CD14-positive monocyte (primary cell): ENCODE measurements at regions not wholly inside any gene's neighbourhood (a gene's known extent, or its start where the extent isn't known, plus 50 kb on each side); places are given as distances from the start of the nearest gene placed in this dataset.

Source experiments
- DNase-seq, 3 donors: peaks; one replicate each; pipeline ENCODE4 v3.0.0-alpha.2; 2011 to 2022
- H2AFZ ChIP-seq: 2 replicates; pipeline ENCODE4 v1.6.0; 2012; ENCODE audit warnings: mild to moderate bottlenecking, low read depth, low read length, inconsistent platforms; ENCODE audit not compliant: insufficient read depth, poor library complexity, severe bottlenecking
- H3K27ac ChIP-seq, 2 donors: 1 replicate in 1 of 2; 2 replicates in 1 of 2; pipeline ENCODE4 v1.5.1; 2012 to 2013; ENCODE audit warnings: low read length in 2 of 2, control low read depth in 1 of 2, inconsistent platforms in 1 of 2, low read depth in 1 of 2, mild to moderate bottlenecking in 1 of 2
- H3K27me3 ChIP-seq, 2 donors: one replicate each; pipeline versions ENCODE4 v1.6.0 to v1.6.1; 2011 to 2013; ENCODE audit warnings: low read length in 2 of 2; ENCODE audit not compliant: control insufficient read depth in 2 of 2, insufficient read depth in 2 of 2
- H3K36me3 ChIP-seq, 2 donors: replicated peaks in 1 of 2; 1 replicate in 1 of 2; 2 replicates in 1 of 2; pipeline versions ENCODE4 v1.5.1 to v1.6.1; 2012 to 2013; ENCODE audit warnings: low read length in 2 of 2, control low read depth in 1 of 2, inconsistent platforms in 1 of 2, mild to moderate bottlenecking in 1 of 2; ENCODE audit not compliant: insufficient read depth in 2 of 2, control insufficient read depth in 1 of 2
- H3K4me1 ChIP-seq, 2 donors: 1 replicate in 1 of 2; 2 replicates in 1 of 2; pipeline versions ENCODE4 v1.5.1 to v1.6.1; 2012 to 2013; ENCODE audit warnings: low read length in 2 of 2, control low read depth in 1 of 2, inconsistent platforms in 1 of 2, mild to moderate bottlenecking in 1 of 2, moderate library complexity in 1 of 2; ENCODE audit not compliant: insufficient read depth in 2 of 2, control insufficient read depth in 1 of 2
- H3K4me2 ChIP-seq: replicated peaks from 2 replicates; pipeline ENCODE3; 2012; ENCODE audit warnings: low read length, moderate library complexity, mild to moderate bottlenecking; ENCODE audit not compliant: poor library complexity, severe bottlenecking; ENCODE audit errors: extremely low read depth
- H3K4me3 ChIP-seq, 3 experiments: fragments of 200-600 bp in 1 of 3; sonication (generic) in 1 of 3; replicated peaks in 1 of 3; 1 replicate in 2 of 3; 2 replicates in 1 of 3; pipeline ENCODE4 v1.5.1; 2011 to 2013; ENCODE audit warnings: low read length in 3 of 3, mild to moderate bottlenecking in 3 of 3, control low read depth in 2 of 3, low read depth in 2 of 3, inconsistent platforms in 1 of 3, moderate library complexity in 1 of 3
- H3K79me2 ChIP-seq: 2 replicates; pipeline ENCODE4 v1.6.0; 2012; ENCODE audit warnings: mild to moderate bottlenecking, control low read depth, inconsistent platforms, low read length, moderate library complexity; ENCODE audit not compliant: insufficient read depth
- H3K9ac ChIP-seq: 2 replicates; pipeline ENCODE4 v1.6.0; 2017; ENCODE audit warnings: low read length, mild to moderate bottlenecking; ENCODE audit not compliant: insufficient read depth, poor library complexity, severe bottlenecking
- H3K9me3 ChIP-seq, 2 donors: replicated peaks in 1 of 2; 1 replicate in 1 of 2; 2 replicates in 1 of 2; pipeline versions ENCODE4 v1.5.1 to v1.6.1; 2012 to 2013; ENCODE audit warnings: low read length in 2 of 2, control low read depth in 1 of 2; ENCODE audit not compliant: control insufficient read depth in 1 of 2, insufficient read depth in 1 of 2
- H4K20me1 ChIP-seq: 2 replicates; pipeline ENCODE4 v1.6.0; 2012; ENCODE audit warnings: mild to moderate bottlenecking, low read length, control low read depth, moderate library complexity; ENCODE audit not compliant: insufficient read depth
- H3K27ac Mint-ChIP-seq, 7 donors: one replicate each; pipeline ENCODE4 v1.8.0; 2020; ENCODE audit warnings: mild to moderate bottlenecking in 7 of 7, mixed read lengths in 7 of 7, moderate library complexity in 6 of 7, inconsistent platforms in 2 of 7
- H3K27me3 Mint-ChIP-seq, 3 donors: one replicate each; pipeline ENCODE4 v1.8.0; 2021 to 2022; ENCODE audit warnings: low read depth in 3 of 3, mild to moderate bottlenecking in 3 of 3, mixed read lengths in 3 of 3, moderate library complexity in 3 of 3, inconsistent platforms in 1 of 3
- H3K36me3 Mint-ChIP-seq, 2 donors: one replicate each; pipeline ENCODE4 v1.8.0; 2020; ENCODE audit warnings: mixed read lengths in 2 of 2, inconsistent platforms in 1 of 2, mild to moderate bottlenecking in 1 of 2
- H3K4me1 Mint-ChIP-seq: one replicate; pipeline ENCODE4 v1.8.0; 2020; ENCODE audit warnings: mild to moderate bottlenecking, mixed read lengths
- H3K4me3 Mint-ChIP-seq, 2 donors: one replicate each; pipeline ENCODE4 v1.8.0; 2020; ENCODE audit warnings: mild to moderate bottlenecking in 2 of 2, mixed read lengths in 2 of 2, moderate library complexity in 1 of 2
- H3K9me3 Mint-ChIP-seq, 7 donors: one replicate each; pipeline ENCODE4 v1.8.0; 2020 to 2022; ENCODE audit warnings: mixed read lengths in 7 of 7, mild to moderate bottlenecking in 6 of 7, moderate library complexity in 6 of 7, inconsistent platforms in 2 of 7
- CTCF ChIP-seq: fragments of 200-600 bp; IDR thresholded peaks from one replicate; pipeline ENCODE4 v1.8.0; 2022; ENCODE audit warnings: antibody characterized with exemption, mild to moderate bottlenecking
- WGBS: methylation state at CpG from one replicate; pipeline ENCODE4 v1.1.5; 2013; ENCODE audit warnings: missing lambda C conversion rate; ENCODE audit not compliant: insufficient coverage; 5-methylcytosine and 5-hydroxymethylcytosine counted together
- intact Hi-C, 2 donors: fragments of 100-400 bp; cut with micrococcal nuclease; formaldehyde crosslinking; loops; one replicate each; pipeline versions ENCODE4 v1.15.0 to v1.15.1; 2023

DNA sequence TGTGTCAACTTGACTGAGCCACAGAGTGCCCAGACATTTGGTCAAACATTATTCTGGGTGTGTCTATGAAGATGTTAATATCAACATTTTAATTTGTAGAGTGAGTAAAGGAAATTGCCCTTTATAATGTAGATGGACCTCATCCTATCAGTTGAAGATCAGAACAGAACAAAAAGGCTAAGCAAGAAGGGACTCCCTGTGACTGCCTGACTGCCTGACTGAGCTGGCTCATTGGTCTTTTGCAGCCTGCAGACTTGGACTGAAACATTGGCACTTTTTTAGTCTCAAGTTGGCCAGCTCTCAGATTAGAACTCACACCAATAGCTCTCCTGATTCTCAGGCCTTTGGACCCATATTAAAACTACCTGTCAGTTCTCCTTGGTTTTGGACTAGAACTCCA lies 600.4 kb upstream of the SLITRK6 start:
- no peak overlapping the region for H2AFZ ChIP-seq
- Mint-ChIP-seq H3K4me1 (no peaks in the 10 kb centered on the region), H3K27me3 (no peaks in the 10 kb centered on the region), H3K27ac (no peak overlapping the region), H3K9me3 (no peaks in the 10 kb centered on the region), H3K36me3 (no peaks in the 10 kb centered on the region), H3K4me3 (no peak overlapping the region)
- no peak overlapping the region for H3K27ac ChIP-seq
- DNase-seq: no peak
- H3K27me3 ChIP-seq: no peaks in the 10 kb centered on the region
- H3K9ac ChIP-seq: no peak overlapping the region
- H3K36me3 ChIP-seq: no peaks in the 10 kb centered on the region
- H3K4me2 ChIP-seq: no peak overlapping the region
- H4K20me1 ChIP-seq: no peaks in the 10 kb centered on the region
- no peaks in the 10 kb centered on the region for H3K79me2 ChIP-seq
- no peak overlapping the region for H3K4me3 ChIP-seq
- peaks cover 0 to 3% of the 10 kb centered on the region in 2 donors for H3K9me3 ChIP-seq
- intact Hi-C loops: no loop called here
- no peaks in the 10 kb centered on the region for H3K4me1 ChIP-seq
- no peak for TF ChIP-seq CTCF

DNA sequence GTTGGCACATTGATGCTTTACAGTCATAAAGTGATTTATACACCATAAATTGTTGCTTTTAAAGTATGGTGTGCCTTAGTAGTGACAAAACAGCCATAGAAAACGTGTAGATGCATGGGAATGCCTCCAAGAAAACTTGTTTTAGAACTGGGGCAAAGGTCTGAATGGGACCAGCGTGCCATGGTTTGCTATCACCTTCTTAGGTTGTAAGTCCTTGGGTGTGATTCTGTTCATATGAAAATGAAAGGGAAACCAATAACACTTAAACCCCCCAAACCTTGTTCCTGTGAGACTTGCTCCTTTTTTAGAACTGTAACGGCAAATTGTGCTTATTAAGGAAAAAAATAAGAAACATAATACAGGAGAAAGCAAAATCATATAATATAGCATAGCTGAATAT lies 603.3 kb upstream of the SLITRK6 start:
- intact Hi-C loops: no loop called here
- no peak overlapping the region for H3K27ac ChIP-seq
- no peak overlapping the region for H3K4me3 Mint-ChIP-seq
- no peak for TF ChIP-seq CTCF
- no CpG with 5 or more reads among the region's 3 CpGs for WGBS
- no peak overlapping the region for H3K4me3 ChIP-seq
- H3K9me3 Mint-ChIP-seq: peaks cover 0 to 2% (median 0%) of the 10 kb centered on the region in 7 donors
- H3K9ac ChIP-seq: no peak overlapping the region
- H3K4me1 Mint-ChIP-seq: no peaks in the 10 kb centered on the region
- H3K9me3 ChIP-seq: peaks cover 0 to 3% of the 10 kb centered on the region in 2 donors
- H3K27ac Mint-ChIP-seq: no peak overlapping the region
- no peaks in the 10 kb centered on the region for H3K36me3 Mint-ChIP-seq
- H3K27me3 ChIP-seq: no peaks in the 10 kb centered on the region
- no peaks in the 10 kb centered on the region for H3K36me3 ChIP-seq
- H3K27me3 Mint-ChIP-seq: no peaks in the 10 kb centered on the region
- H4K20me1 ChIP-seq: no peaks in the 10 kb centered on the region
- no peaks in the 10 kb centered on the region for H3K4me1 ChIP-seq
- no peaks in the 10 kb centered on the region for H3K79me2 ChIP-seq
- no peak overlapping the region for H3K4me2 ChIP-seq
- H2AFZ ChIP-seq: no peak overlapping the region
- no peak for DNase-seq
